T-helper 1 cell (primary cell): ENCODE measurements at regions not wholly inside any gene's neighbourhood (a gene's known extent, or its start where the extent isn't known, plus 50 kb on each side); places are given as distances from the start of the nearest gene placed in this dataset.

Source experiments
- DNase-seq, 5 donors: peaks; one replicate each; pipeline ENCODE4 v3.0.0-alpha.2; 2012 to 2020

GRCh38 chr16:72311426-72311825 lies 139.5 kb upstream of the PMFBP1 start:
- DNase-seq = no peak

GRCh38 chr16:72309001-72309400 lies 137.0 kb upstream of the PMFBP1 start:
- no peak for DNase-seq

GRCh38 chr16:72308396-72308795 lies 136.4 kb upstream of the PMFBP1 start:
- no peak for DNase-seq

- DNase-seq = no peak
These were observed 130.4 kb upstream of the PMFBP1 start for GRCh38 chr16:72302332-72302731.

- DNase-seq = no peak
These were observed 129.7 kb upstream of the PMFBP1 start for GRCh38 chr16:72301523-72302236.

DNA sequence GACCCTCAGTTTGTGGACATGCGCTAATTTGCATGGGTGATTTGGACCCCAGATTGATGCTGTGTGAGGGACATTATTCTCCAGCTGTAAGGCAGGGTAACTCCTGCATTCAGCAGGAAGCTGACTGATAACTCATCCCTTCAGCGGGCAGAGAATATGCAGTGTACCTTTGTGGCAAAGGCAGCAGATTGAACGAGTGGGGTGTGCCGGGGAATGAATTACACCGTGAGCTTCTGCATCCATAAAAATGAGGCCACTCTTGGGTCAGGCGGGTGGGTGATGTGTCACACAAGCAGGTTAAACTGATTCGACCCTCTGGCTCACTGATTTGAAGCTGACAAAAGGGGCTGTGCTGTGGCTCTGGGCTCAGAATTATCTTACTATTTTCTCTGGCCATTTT lies 128.9 kb upstream of the PMFBP1 start:
- no peak for DNase-seq

- DNase-seq = no peak
These were observed 127.8 kb upstream of the PMFBP1 start for GRCh38 chr16:72299684-72300243.

DNA sequence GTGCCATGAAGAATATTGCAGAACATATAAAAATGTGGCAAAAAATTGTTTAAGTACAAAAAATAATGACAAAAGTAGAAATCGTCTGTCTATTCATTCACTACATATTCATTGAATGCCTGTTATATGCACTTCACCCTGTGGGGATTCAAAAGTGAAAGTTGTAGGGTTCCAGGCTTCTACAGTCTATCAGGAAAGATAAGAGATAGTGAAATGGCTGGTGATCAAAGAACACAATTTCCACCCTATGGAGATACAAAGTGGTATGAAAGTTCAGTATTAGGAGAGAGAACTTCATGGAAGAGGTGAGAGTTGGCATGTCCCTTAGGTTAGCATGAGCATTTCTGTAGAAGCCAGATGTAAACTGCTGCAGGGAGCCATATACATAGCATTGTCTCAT lies 127.0 kb upstream of the PMFBP1 start:
- DNase-seq = no peak

DNA sequence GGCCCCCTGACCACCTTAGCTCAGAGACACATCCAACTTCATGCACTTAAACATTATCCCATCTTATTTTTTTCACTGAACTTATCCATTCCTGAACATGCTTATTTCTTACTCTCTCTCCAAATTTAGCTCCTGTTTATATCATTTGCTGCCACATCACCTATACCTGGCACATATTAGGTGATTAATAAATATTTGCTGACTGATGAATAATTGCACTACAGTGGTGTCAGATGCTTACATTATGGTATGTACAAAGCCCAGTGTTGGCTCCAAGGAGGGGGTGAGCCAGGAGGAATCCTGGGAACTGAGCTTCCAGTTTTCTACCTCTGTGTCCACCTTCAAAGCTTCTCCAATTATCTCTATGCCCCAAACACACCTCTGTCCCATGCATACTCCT lies 124.0 kb upstream of the PMFBP1 start:
- no peak for DNase-seq

- no peak for DNase-seq
These were observed 119.6 kb upstream of the PMFBP1 start for GRCh38 chr16:72291531-72291981.

DNA sequence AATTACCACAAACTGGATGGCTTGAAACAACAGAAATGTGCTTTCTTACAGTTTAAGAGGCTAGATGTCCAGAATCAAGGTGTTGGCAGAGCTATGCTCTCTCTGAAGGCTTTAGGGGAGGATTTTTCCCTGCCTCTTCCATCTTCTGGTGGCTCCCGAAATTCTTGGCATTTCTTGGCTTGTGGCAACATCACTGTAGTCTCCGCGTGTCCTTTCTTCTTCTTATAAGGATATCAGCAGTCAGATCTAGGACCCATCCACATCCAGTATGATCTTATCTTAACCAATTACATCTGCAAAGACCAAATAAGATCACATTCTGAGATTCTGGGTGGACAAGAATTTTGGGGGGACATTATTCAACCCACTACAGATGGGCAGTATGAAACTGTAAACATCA lies 119.2 kb upstream of the PMFBP1 start:
- DNase-seq = no peak

GRCh38 chr16:72287649-72288048 lies 115.7 kb upstream of the PMFBP1 start:
- no peak for DNase-seq

- DNase-seq = no peak
These were observed 115.1 kb upstream of the PMFBP1 start for GRCh38 chr16:72286936-72287620.

- no peak for DNase-seq
These were observed 113.8 kb upstream of the PMFBP1 start for GRCh38 chr16:72285728-72286127.

GRCh38 chr16:72285324-72285723 lies 113.4 kb upstream of the PMFBP1 start:
- DNase-seq = no peak

GRCh38 chr16:72284042-72284789 lies 112.3 kb upstream of the PMFBP1 start:
- no peak for DNase-seq

- no peak for DNase-seq
These were observed 110.4 kb upstream of the PMFBP1 start for GRCh38 chr16:72282362-72282761.

DNA sequence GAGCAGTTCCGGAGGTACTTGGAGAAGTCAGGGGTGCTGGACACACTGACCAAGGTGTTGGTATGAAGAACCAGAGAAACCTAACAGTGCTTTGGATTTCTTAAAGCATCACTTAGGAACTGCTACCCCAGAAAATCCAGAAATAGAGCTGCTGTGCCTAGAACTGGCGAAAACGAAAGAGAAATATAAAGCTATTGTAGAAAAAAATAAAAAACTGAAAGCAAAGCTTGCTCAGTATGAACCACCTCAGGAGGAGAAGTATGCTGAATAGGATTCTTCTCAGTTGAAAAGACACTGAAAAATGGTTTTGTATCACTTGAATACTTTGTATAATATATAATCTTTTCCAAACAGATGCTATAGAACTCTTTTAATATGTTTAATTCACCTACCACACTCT lies 106.3 kb upstream of the PMFBP1 start:
- no peak for DNase-seq

DNA sequence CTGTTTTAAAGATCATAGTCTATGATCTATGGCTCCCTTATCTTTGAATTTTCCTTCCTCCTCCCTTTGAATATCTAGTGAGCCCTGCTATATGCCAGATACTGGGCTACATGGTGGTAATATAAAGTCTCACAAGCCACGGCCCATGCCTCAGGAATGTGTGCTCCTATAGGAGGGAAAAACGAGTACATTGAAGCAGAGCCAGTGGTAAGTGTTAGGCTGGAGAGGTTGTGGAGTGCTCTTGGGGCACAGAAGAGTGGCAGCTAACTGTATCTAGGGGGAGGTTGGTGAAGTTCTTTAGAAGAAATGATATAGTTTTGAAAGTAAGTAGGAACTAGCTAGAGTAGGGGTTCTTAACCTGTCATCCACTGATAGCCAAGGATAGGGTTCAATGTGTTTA lies 105.8 kb upstream of the PMFBP1 start:
- no peak for DNase-seq

DNA sequence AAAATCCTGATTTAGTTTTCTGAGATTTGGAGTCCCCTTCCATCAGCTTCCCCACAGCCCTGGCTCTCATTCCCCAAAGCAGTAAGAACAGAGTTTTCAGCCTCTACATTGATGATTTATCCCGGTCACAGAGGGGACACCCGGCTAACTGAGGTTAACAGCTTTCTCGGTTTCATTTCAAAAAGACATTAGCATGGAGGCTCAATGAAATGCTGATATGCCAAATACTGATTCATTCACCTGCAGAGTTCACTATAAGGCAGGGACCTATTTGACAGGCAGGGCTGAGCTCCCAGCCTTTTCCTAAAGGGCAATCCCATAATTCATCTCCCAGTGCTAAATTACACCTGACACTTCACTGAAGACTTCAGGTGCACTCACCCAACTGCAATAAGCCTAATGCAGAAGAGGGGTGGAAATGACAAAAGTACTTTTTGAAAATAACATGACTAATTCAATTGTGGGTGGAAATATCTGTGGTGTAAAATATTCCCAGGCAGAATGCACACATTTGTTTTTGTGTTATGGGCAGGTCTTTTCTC lies 99.8 kb upstream of the PMFBP1 start:
- no peak for DNase-seq

- no peak for DNase-seq
These were observed 98.6 kb upstream of the PMFBP1 start for GRCh38 chr16:72270531-72270930.

DNA sequence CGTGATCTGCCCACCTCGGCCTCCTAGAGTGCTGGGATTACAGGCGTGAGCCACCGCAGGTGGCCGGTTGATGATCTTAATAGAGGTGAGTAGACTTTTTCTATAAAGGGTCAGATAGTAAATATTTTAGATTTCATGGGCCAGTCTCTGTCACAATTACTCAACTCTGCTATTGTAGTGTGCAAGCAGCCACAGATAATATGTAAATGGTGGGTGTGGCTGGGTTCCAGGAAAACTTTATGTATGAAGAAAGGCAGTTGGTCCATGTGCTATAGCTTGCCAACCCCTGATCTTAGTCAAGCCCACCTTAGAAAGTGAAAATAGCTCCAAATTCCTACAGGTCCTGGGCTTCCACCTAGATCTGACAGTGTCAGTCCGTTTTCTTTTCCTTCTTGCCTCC lies 94.9 kb upstream of the PMFBP1 start:
- DNase-seq = no peak

GRCh38 chr16:72264771-72265170 lies 92.8 kb upstream of the PMFBP1 start:
- no peak for DNase-seq
